ENCODE measurements at regions not wholly inside any gene's neighbourhood (a gene's known extent, or its start where the extent isn't known, plus 50 kb on each side); places are given as distances from the start of the nearest gene placed in this dataset.

DNA sequence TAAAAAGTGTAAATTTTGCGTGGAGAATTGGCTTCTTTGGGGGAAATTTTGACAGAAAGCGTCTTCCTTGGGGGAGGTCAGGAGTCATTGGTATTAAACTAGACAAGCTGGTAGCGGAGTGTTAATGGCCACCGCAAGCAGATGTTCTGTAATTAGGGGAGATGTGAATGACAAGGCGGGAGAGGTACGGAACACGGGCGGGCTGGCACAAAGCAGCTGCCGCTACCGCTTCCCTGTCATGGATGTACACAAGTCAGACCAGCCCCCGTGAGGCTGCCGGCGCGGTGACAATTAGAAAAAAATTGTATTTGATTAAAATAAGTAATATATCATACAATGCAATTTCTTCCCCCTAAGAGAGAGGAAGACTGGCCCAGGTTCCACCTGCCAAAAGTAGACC, 501.6 kb downstream of the VRK1 start:
- Histone ChIP-seq H3K4me3 (no peak overlapping the region), H3K4me1 (ENCODE audit: control insufficient read depth in 1 of 2, low read depth in 2 of 2) (no peaks in the 10 kb centered on the region), H3K27ac (no peak overlapping the region), H3K9me3 (no peaks in the 10 kb centered on the region), H3K27me3 (replicated peaks; ENCODE audit: insufficient read depth) (no peaks in the 10 kb centered on the region), H3K36me3 (no peaks in the 10 kb centered on the region)
- TF ChIP-seq, protein P1, sequence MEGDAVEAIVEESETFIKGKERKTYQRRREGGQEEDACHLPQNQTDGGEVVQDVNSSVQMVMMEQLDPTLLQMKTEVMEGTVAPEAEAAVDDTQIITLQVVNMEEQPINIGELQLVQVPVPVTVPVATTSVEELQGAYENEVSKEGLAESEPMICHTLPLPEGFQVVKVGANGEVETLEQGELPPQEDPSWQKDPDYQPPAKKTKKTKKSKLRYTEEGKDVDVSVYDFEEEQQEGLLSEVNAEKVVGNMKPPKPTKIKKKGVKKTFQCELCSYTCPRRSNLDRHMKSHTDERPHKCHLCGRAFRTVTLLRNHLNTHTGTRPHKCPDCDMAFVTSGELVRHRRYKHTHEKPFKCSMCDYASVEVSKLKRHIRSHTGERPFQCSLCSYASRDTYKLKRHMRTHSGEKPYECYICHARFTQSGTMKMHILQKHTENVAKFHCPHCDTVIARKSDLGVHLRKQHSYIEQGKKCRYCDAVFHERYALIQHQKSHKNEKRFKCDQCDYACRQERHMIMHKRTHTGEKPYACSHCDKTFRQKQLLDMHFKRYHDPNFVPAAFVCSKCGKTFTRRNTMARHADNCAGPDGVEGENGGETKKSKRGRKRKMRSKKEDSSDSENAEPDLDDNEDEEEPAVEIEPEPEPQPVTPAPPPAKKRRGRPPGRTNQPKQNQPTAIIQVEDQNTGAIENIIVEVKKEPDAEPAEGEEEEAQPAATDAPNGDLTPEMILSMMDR (IDR thresholded peaks at IDR 0.05): no peak
- ATAC-seq (ENCODE audit: insufficient number of reproducible peaks, low FRiP score, low read depth) (no peak), DNase-seq (ENCODE audit: low spot score) (no peak)

DNA sequence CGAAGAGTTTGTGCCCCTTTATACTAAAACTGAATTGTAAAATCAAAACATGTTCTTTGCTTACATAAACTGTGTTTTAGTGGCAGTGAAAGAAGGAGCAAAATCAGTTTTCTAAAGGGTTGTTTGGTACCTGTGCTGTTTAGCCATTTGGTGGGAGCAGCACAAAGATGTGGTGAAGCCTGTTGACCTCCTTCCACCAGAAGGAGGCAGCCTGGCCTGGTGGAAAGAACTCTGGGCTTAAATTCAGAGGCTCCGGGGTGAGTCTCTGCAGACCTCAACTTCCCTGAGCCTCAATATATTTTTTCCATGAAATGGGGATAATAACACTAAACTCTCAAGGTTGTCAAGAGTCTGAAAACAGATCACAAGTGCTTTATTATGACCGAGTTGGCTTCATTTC, 502.5 kb downstream of the VRK1 start:
- no peaks in the 10 kb centered on the region for H3K36me3 ChIP-seq
- no peaks in the 10 kb centered on the region for H3K9me3 ChIP-seq
- no peak for ATAC-seq (ENCODE audit: insufficient number of reproducible peaks, low FRiP score, low read depth)
- H3K27ac ChIP-seq: no peak overlapping the region
- no peak overlapping the region for H3K4me3 ChIP-seq
- H3K27me3 ChIP-seq (replicated peaks; ENCODE audit: insufficient read depth): no peaks in the 10 kb centered on the region
- H3K4me1 ChIP-seq (ENCODE audit: control insufficient read depth in 1 of 2, low read depth in 2 of 2): no peaks in the 10 kb centered on the region
- TF ChIP-seq, protein P1 (IDR thresholded peaks at IDR 0.05): no peak
- DNase-seq (ENCODE audit: low spot score): no peak

DNA sequence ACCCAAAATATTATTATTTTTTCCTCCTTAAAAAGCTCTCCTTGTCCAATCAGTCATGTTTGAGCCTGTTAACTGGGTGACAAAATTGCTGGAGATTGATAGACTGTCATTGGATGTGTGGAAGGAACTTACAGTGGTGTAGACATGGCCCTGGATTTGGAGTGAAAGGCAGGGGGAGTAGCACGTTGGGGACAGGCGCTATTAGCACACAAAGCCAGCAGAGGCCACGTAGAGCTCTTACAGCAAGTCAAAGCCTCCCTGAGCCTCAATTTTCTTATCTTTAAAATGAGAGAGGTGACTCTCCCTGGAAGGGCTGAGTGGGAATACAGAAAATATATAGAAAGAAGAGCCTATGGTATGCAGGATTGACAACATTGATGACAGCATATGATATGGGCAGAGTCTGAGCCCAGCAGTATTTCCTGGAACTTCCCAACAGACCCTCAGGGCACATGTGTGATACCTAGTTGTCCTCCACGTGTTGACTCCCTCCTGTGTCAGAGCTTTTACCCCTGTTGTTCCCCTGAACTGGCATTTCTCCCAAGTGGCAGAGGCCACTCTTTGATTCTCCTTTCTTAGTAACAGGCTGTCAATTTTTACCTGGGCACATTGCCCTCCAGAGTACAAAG, 504.9 kb downstream of the VRK1 start:
- DNase-seq (ENCODE audit: low spot score): no peak
- H3K4me1 ChIP-seq (ENCODE audit: control insufficient read depth in 1 of 2, low read depth in 2 of 2): no peaks in the 10 kb centered on the region
- ATAC-seq (ENCODE audit: insufficient number of reproducible peaks, low FRiP score, low read depth): no peak
- H3K36me3 ChIP-seq: no peaks in the 10 kb centered on the region
- no peaks in the 10 kb centered on the region for H3K9me3 ChIP-seq
- TF ChIP-seq, protein P1 (IDR thresholded peaks at IDR 0.05): no peak
- no peak overlapping the region for H3K4me3 ChIP-seq
- H3K27me3 ChIP-seq (replicated peaks; ENCODE audit: insufficient read depth): no peaks in the 10 kb centered on the region
- H3K27ac ChIP-seq: no peak overlapping the region

DNA sequence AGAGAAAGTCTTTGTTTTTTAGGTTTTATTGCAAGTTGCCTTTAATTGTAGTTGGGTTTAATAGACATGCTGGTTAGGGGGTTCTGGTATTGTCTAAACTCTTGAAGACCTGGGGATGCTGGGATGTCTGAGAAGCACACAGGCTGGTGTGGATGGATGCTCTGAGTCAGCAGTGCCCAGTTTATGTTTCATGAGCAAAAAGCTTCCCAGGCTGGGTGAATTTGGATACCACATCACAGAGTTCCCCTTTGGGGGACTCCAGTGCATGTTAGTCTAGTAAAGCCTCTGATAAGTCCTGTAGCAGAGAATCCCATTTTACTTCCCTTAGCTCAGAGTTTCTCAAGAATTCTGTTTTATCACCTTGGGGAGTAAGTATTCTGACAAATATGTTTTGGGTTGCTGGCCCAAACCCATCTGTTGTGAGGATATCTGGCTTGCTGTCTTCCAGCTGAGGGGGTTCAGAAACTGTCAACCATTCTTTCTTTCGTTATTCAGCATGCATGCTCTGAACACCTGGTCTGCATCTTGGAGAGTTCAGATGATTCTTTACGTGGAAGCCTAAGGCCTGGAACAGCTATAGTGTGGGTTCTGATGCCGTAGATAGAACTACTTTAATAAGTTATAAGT, 509.1 kb downstream of the VRK1 start:
- TF ChIP-seq, protein P1 (IDR thresholded peaks at IDR 0.05): no peak
- Histone ChIP-seq H3K27ac (no peak overlapping the region), H3K27me3 (replicated peaks; ENCODE audit: insufficient read depth) (no peaks in the 10 kb centered on the region), H3K4me3 (no peak overlapping the region), H3K4me1 (ENCODE audit: control insufficient read depth in 1 of 2, low read depth in 2 of 2) (no peaks in the 10 kb centered on the region), H3K36me3 (no peaks in the 10 kb centered on the region), H3K9me3 (no peaks in the 10 kb centered on the region)
- ATAC-seq (ENCODE audit: insufficient number of reproducible peaks, low FRiP score, low read depth) (no peak), DNase-seq (ENCODE audit: low spot score) (no peak)

DNA sequence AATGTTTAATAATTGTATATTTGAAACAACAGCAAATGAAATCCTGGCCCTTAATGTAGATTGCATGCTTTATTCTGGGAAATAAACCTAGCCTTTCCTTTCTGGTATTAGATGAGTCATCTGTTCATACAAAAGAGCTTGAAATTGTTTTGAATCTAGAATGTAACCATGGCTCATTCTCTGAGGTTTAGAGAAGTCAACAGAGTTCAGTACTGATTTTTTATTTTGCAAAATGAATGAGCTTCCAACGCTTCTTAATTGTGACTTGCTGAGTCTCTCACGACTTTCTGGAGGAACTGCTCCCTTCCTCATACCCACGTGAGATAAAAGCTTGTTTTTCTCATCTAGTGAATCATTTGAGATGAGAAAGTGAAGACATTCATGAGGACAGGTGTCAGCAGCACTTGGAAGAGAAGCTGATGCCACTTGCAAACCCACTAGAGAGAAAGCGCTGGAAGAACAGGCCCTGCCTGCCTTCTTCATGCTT, 509.6 kb downstream of the VRK1 start:
- Histone ChIP-seq H3K4me3 (no peak overlapping the region), H3K4me1 (ENCODE audit: control insufficient read depth in 1 of 2, low read depth in 2 of 2) (no peaks in the 10 kb centered on the region), H3K27me3 (replicated peaks; ENCODE audit: insufficient read depth) (no peaks in the 10 kb centered on the region), H3K27ac (no peak overlapping the region), H3K36me3 (no peaks in the 10 kb centered on the region), H3K9me3 (no peaks in the 10 kb centered on the region)
- TF ChIP-seq, protein P1 (IDR thresholded peaks at IDR 0.05): no peak
- ATAC-seq (ENCODE audit: insufficient number of reproducible peaks, low FRiP score, low read depth): no peak
- DNase-seq (ENCODE audit: low spot score): no peak
